Fibroblast of lung (primary cell): ENCODE measurements at regions not wholly inside any gene's neighbourhood (a gene's known extent, or its start where the extent isn't known, plus 50 kb on each side); places are given as distances from the start of the nearest gene placed in this dataset.
A peak's percentile ranks its signal among the peaks of the same experiment; 100 is the strongest.

ENCODE experiments used
- DNase-seq, 2 donors: peaks; one replicate each; pipeline versions ENCODE4 v3.0.0 to v3.0.0-alpha.2; 2010; ENCODE audit warnings: low read depth in 2 of 2
- H2AFZ ChIP-seq: 2 replicates; pipeline ENCODE4 v1.5.1; 2012; ENCODE audit warnings: low read length, control low read depth, inconsistent platforms
- H3K27ac ChIP-seq: 2 replicates; pipeline ENCODE4 v1.5.1; 2011; ENCODE audit warnings: low read length, control low read depth; ENCODE audit not compliant: insufficient read depth
- H3K27me3 ChIP-seq: 2 replicates; pipeline ENCODE4 v1.5.1; 2011; ENCODE audit warnings: mild to moderate bottlenecking, low read length; ENCODE audit not compliant: control insufficient read depth, insufficient read depth
- H3K36me3 ChIP-seq: 2 replicates; pipeline ENCODE4 v1.5.1; 2011; ENCODE audit warnings: low read length; ENCODE audit not compliant: control insufficient read depth, insufficient read depth
- H3K4me1 ChIP-seq: 2 replicates; pipeline ENCODE4 v1.5.1; 2011; ENCODE audit warnings: low read length; ENCODE audit not compliant: control insufficient read depth, insufficient read depth; ENCODE audit errors: extremely low read depth
- H3K4me2 ChIP-seq: 2 replicates; pipeline ENCODE4 v1.5.1; 2011; ENCODE audit warnings: low read length, control low read depth; ENCODE audit not compliant: insufficient read depth; ENCODE audit errors: extremely low read depth
- H3K4me3 ChIP-seq, 4 experiments: fragments of 200-600 bp in 1 of 4; sonication (generic) in 1 of 4; replicated peaks in 1 of 4; 2 replicates each; pipeline ENCODE4 v1.5.1; 2011 to 2016; ENCODE audit warnings: low read length in 4 of 4, low read depth in 3 of 4, mild to moderate bottlenecking in 3 of 4, control low read depth in 2 of 4, inconsistent platforms in 1 of 4, mixed read lengths in 1 of 4; ENCODE audit not compliant: insufficient read depth in 1 of 4; ENCODE audit errors: control extremely low read depth in 1 of 4
- H3K79me2 ChIP-seq: 2 replicates; pipeline ENCODE4 v1.5.1; 2012; ENCODE audit warnings: mild to moderate bottlenecking, low read length, inconsistent platforms; ENCODE audit not compliant: control insufficient read depth, insufficient read depth
- H3K9ac ChIP-seq: 2 replicates; pipeline ENCODE4 v1.5.1; 2011; ENCODE audit warnings: mild to moderate bottlenecking, low read length, control low read depth; ENCODE audit not compliant: insufficient read depth
- H3K9me3 ChIP-seq: 2 replicates; pipeline ENCODE4 v1.5.1; 2012; ENCODE audit warnings: low read depth, low read length; ENCODE audit not compliant: control insufficient read depth, insufficient read depth
- H4K20me1 ChIP-seq: 2 replicates; pipeline ENCODE4 v1.5.1; 2011; ENCODE audit warnings: low read length; ENCODE audit not compliant: control insufficient read depth, insufficient read depth; ENCODE audit errors: extremely low read depth
- EZH2 ChIP-seq: IDR thresholded peaks from 2 replicates; pipeline ENCODE4 v1.5.1; 2012; ENCODE audit warnings: low read length, control low read depth, mild to moderate bottlenecking; ENCODE audit errors: missing control alignments
- TF ChIP-seq, protein P1 (sequence below), 2 donors: IDR thresholded peaks in 1 of 2; conservative IDR thresholded peaks in 1 of 2; 1 replicate in 1 of 2; 2 replicates in 1 of 2; pipeline ENCODE4 v1.5.1; 2011 to 2012; ENCODE audit warnings: low read length in 2 of 2, control low read depth in 1 of 2, inconsistent platforms in 1 of 2, low read depth in 1 of 2, mild to moderate bottlenecking in 1 of 2

- no peak overlapping the region for H3K27ac ChIP-seq
- no peaks in the 10 kb centered on the region for H3K36me3 ChIP-seq
- TF ChIP-seq, protein P1, sequence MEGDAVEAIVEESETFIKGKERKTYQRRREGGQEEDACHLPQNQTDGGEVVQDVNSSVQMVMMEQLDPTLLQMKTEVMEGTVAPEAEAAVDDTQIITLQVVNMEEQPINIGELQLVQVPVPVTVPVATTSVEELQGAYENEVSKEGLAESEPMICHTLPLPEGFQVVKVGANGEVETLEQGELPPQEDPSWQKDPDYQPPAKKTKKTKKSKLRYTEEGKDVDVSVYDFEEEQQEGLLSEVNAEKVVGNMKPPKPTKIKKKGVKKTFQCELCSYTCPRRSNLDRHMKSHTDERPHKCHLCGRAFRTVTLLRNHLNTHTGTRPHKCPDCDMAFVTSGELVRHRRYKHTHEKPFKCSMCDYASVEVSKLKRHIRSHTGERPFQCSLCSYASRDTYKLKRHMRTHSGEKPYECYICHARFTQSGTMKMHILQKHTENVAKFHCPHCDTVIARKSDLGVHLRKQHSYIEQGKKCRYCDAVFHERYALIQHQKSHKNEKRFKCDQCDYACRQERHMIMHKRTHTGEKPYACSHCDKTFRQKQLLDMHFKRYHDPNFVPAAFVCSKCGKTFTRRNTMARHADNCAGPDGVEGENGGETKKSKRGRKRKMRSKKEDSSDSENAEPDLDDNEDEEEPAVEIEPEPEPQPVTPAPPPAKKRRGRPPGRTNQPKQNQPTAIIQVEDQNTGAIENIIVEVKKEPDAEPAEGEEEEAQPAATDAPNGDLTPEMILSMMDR (conservative IDR thresholded peaks at IDR 0.05 in 1 of 2, IDR thresholded peaks at IDR 0.05 in 1 of 2; ENCODE audit: low read depth in 1 of 2, low read length in 2 of 2): no peak
- TF ChIP-seq EZH2: no peak
- H4K20me1 ChIP-seq: no peaks in the 10 kb centered on the region
- H3K4me2 ChIP-seq: no peak overlapping the region
- H3K4me1 ChIP-seq: no peaks in the 10 kb centered on the region
- H3K79me2 ChIP-seq: no peaks in the 10 kb centered on the region
- H2AFZ ChIP-seq: no peak overlapping the region
- no peak for DNase-seq
- H3K27me3 ChIP-seq: no peaks in the 10 kb centered on the region
- no peak overlapping the region for H3K9ac ChIP-seq
- H3K9me3 ChIP-seq: no peaks in the 10 kb centered on the region
- H3K4me3 ChIP-seq: no peak overlapping the region
These were observed 71.4 kb downstream of the GLRX5 start for GRCh38 chr14:95606266-95606665.

GRCh38 chr14:95608637-95609235, 73.9 kb downstream of the GLRX5 start:
- Histone ChIP-seq H3K4me1 (no peaks in the 10 kb centered on the region), H4K20me1 (no peaks in the 10 kb centered on the region), H3K36me3 (no peaks in the 10 kb centered on the region), H3K27me3 (no peaks in the 10 kb centered on the region), H3K27ac (no peak overlapping the region), H3K79me2 (no peaks in the 10 kb centered on the region), H2AFZ (no peak overlapping the region), H3K4me3 (no peak overlapping the region), H3K9me3 (no peaks in the 10 kb centered on the region), H3K9ac (no peak overlapping the region), H3K4me2 (no peak overlapping the region)
- TF ChIP-seq EZH2: no peak
- TF ChIP-seq, protein P1 (conservative IDR thresholded peaks at IDR 0.05 in 1 of 2, IDR thresholded peaks at IDR 0.05 in 1 of 2; ENCODE audit: low read depth in 1 of 2, low read length in 2 of 2): no peak
- DNase-seq: no peak

- no peaks in the 10 kb centered on the region for H3K79me2 ChIP-seq
- H4K20me1 ChIP-seq: no peaks in the 10 kb centered on the region
- no peak overlapping the region for H3K9ac ChIP-seq
- peak in 1 of 2 donors; percentile 9 for DNase-seq
- no peaks in the 10 kb centered on the region for H3K4me1 ChIP-seq
- no peak overlapping the region for H3K4me3 ChIP-seq
- no peaks in the 10 kb centered on the region for H3K9me3 ChIP-seq
- no peak overlapping the region for H2AFZ ChIP-seq
- no peak overlapping the region for H3K4me2 ChIP-seq
- H3K27me3 ChIP-seq: no peaks in the 10 kb centered on the region
- no peak overlapping the region for H3K27ac ChIP-seq
- no peaks in the 10 kb centered on the region for H3K36me3 ChIP-seq
- no peak for TF ChIP-seq EZH2
- TF ChIP-seq, protein P1 (conservative IDR thresholded peaks at IDR 0.05 in 1 of 2, IDR thresholded peaks at IDR 0.05 in 1 of 2; ENCODE audit: low read depth in 1 of 2, low read length in 2 of 2): peak; percentile 35 to 37
These were observed 74.6 kb downstream of the GLRX5 start for GRCh38 chr14:95609398-95609990.
